MM.1S (cell line): ENCODE measurements at regions not wholly inside any gene's neighbourhood (a gene's known extent, or its start where the extent isn't known, plus 50 kb on each side); places are given as distances from the start of the nearest gene placed in this dataset.

Experiments used
- DNase-seq: peaks from one replicate; pipeline ENCODE4 v3.0.0-alpha.2; 2015
- H2AFZ ChIP-seq: fragments of 300-600 bp; sonication (generic); 2 replicates; pipeline ENCODE4 v1.6.0; 2016; ENCODE audit warnings: antibody characterized with exemption, low read length
- H3F3A ChIP-seq: fragments of 300-600 bp; sonication (generic); 2 replicates; pipeline ENCODE4 v1.6.1; 2016; ENCODE audit warnings: mild to moderate bottlenecking, antibody characterized with exemption, low read length, moderate library complexity, mixed read lengths; ENCODE audit not compliant: insufficient read depth
- H3K27ac ChIP-seq: fragments of 300-600 bp; sonication (generic); 2 replicates; pipeline ENCODE4 v1.5.1; 2016; ENCODE audit warnings: mild to moderate bottlenecking, low read length
- H3K27me3 ChIP-seq: fragments of 300-600 bp; sonication (generic); replicated peaks from 2 replicates; pipeline ENCODE4 v1.6.0; 2016; ENCODE audit warnings: low read length; ENCODE audit not compliant: insufficient read depth
- H3K36me3 ChIP-seq: fragments of 300-600 bp; sonication (generic); replicated peaks from 2 replicates; pipeline ENCODE4 v1.6.1; 2016; ENCODE audit warnings: mild to moderate bottlenecking, low read length, mixed read lengths; ENCODE audit not compliant: insufficient read depth
- H3K4me1 ChIP-seq: fragments of 300-600 bp; sonication (generic); 2 replicates; pipeline ENCODE4 v1.6.1; 2016; ENCODE audit warnings: low read length, mixed read lengths
- H3K4me2 ChIP-seq: fragments of 300-600 bp; sonication (generic); 2 replicates; pipeline ENCODE4 v1.6.0; 2016; ENCODE audit warnings: low read depth, low read length
- H3K4me3 ChIP-seq: fragments of 300-600 bp; sonication (generic); 2 replicates; pipeline ENCODE4 v1.5.1; 2016; ENCODE audit warnings: low read length, mixed read lengths
- H3K79me2 ChIP-seq: fragments of 300-600 bp; sonication (generic); 2 replicates; pipeline ENCODE4 v1.6.1; 2016; ENCODE audit warnings: mixed run types, low read length, mixed read lengths
- H3K9ac ChIP-seq: fragments of 300-600 bp; sonication (generic); 2 replicates; pipeline ENCODE4 v1.6.1; 2016; ENCODE audit warnings: low read length, mixed read lengths
- H3K9me2 ChIP-seq: fragments of 300-600 bp; sonication (generic); replicated peaks from 2 replicates; pipeline ENCODE4 v1.6.1; 2016; ENCODE audit warnings: mild to moderate bottlenecking, low read length, mixed read lengths; ENCODE audit not compliant: insufficient read depth
- H3K9me3 ChIP-seq: fragments of 300-600 bp; sonication (generic); replicated peaks from 2 replicates; pipeline ENCODE4 v1.6.1; 2016; ENCODE audit warnings: mild to moderate bottlenecking, low read length, mixed read lengths; ENCODE audit not compliant: insufficient read depth
- H4K20me1 ChIP-seq: fragments of 300-600 bp; sonication (generic); 2 replicates; pipeline ENCODE4 v1.6.1; 2016; ENCODE audit warnings: mild to moderate bottlenecking, low read length, moderate library complexity, mixed read lengths; ENCODE audit not compliant: insufficient read depth
- EZH2 ChIP-seq: fragments of 300-600 bp; sonication (generic); optimal IDR thresholded peaks from 2 replicates; pipeline ENCODE3; 2017; ENCODE audit warnings: low read depth, mild to moderate bottlenecking, antibody characterized with exemption, low read length, mixed read lengths
- EZH2phosphoT487 ChIP-seq: fragments of 300-600 bp; sonication (generic); IDR thresholded peaks from 2 replicates; pipeline ENCODE4 v1.6.1; 2018; ENCODE audit warnings: antibody characterized with exemption, low read length
- TF ChIP-seq, protein P1 (sequence below): fragments of 300-600 bp; sonication (generic); IDR thresholded peaks from 2 replicates; pipeline ENCODE4 v1.5.1; 2016; ENCODE audit warnings: antibody characterized with exemption, low read length, mixed read lengths

DNA sequence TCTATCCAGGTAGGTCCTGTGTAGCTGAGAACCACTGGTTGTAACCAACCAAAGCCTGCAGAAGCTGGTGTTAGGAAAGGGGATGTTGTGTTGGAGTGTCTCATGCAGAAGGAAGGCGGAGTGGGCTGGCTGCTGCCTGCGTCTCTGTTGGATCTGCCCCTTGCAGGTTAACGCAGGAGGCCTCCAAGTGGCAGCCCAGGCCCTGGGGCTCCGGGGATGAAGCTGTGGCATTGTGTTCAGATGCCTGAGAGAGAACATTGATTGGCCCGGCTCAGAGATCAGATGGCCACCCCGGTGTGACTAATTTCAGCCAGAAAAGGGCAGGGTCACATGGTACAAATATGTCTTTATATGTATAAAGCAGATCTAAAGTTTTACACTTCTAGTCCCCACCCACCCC is 216.0 kb downstream of the GLI2 start:
- H3K79me2 ChIP-seq = no peaks in the 10 kb centered on the region
- H3K4me2 ChIP-seq = no peak overlapping the region
- no peaks in the 10 kb centered on the region for H4K20me1 ChIP-seq
- H3F3A ChIP-seq = no peaks in the 10 kb centered on the region
- H3K27ac ChIP-seq = no peak overlapping the region
- no peaks in the 10 kb centered on the region for H3K36me3 ChIP-seq
- H3K9ac ChIP-seq = no peak overlapping the region
- TF ChIP-seq EZH2phosphoT487 (no peak), EZH2 (no peak)
- TF ChIP-seq, protein P1, sequence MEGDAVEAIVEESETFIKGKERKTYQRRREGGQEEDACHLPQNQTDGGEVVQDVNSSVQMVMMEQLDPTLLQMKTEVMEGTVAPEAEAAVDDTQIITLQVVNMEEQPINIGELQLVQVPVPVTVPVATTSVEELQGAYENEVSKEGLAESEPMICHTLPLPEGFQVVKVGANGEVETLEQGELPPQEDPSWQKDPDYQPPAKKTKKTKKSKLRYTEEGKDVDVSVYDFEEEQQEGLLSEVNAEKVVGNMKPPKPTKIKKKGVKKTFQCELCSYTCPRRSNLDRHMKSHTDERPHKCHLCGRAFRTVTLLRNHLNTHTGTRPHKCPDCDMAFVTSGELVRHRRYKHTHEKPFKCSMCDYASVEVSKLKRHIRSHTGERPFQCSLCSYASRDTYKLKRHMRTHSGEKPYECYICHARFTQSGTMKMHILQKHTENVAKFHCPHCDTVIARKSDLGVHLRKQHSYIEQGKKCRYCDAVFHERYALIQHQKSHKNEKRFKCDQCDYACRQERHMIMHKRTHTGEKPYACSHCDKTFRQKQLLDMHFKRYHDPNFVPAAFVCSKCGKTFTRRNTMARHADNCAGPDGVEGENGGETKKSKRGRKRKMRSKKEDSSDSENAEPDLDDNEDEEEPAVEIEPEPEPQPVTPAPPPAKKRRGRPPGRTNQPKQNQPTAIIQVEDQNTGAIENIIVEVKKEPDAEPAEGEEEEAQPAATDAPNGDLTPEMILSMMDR = no peak
- DNase-seq = no peak
- H2AFZ ChIP-seq = no peak overlapping the region
- no peak overlapping the region for H3K4me3 ChIP-seq
- H3K4me1 ChIP-seq = no peaks in the 10 kb centered on the region
- no peaks in the 10 kb centered on the region for H3K9me3 ChIP-seq
- H3K27me3 ChIP-seq = peaks cover 5% of the 10 kb centered on the region; the same call in 1 of the 2 replicates
- H3K9me2 ChIP-seq = no peaks in the 10 kb centered on the region

DNA sequence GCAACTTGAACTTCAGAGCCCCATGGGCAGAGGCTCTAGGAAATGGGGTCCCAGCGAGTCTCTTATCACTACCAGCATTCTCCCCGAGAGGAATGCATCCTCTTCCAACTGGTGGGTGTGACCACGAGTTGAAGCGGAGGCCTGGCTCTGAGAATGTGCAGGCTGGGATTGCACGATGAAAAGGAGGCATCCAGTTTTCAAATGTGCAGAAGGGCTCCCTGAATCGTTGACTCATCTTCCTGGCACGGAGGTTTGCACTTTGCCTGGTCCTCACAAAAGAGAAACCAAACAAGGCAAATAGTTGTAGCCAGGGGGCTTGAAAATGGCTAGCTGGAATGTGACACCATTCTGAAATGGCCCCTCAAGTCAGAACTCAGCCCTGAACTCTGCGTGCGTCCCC is 216.7 kb downstream of the GLI2 start:
- Histone ChIP-seq H3K9me3 (no peaks in the 10 kb centered on the region), H3K4me3 (no peak overlapping the region), H3K9me2 (no peaks in the 10 kb centered on the region), H3K36me3 (no peaks in the 10 kb centered on the region), H3K9ac (no peak overlapping the region), H4K20me1 (no peaks in the 10 kb centered on the region), H3K4me2 (no peak overlapping the region), H3K79me2 (no peaks in the 10 kb centered on the region), H3K27me3 (peaks cover 5% of the 10 kb centered on the region; the same call in 1 of the 2 replicates), H3F3A (no peaks in the 10 kb centered on the region), H3K27ac (no peak overlapping the region), H3K4me1 (no peaks in the 10 kb centered on the region), H2AFZ (no peak overlapping the region)
- no peak for DNase-seq
- TF ChIP-seq EZH2phosphoT487 (no peak), EZH2 (no peak)
- TF ChIP-seq, protein P1 = no peak

DNA sequence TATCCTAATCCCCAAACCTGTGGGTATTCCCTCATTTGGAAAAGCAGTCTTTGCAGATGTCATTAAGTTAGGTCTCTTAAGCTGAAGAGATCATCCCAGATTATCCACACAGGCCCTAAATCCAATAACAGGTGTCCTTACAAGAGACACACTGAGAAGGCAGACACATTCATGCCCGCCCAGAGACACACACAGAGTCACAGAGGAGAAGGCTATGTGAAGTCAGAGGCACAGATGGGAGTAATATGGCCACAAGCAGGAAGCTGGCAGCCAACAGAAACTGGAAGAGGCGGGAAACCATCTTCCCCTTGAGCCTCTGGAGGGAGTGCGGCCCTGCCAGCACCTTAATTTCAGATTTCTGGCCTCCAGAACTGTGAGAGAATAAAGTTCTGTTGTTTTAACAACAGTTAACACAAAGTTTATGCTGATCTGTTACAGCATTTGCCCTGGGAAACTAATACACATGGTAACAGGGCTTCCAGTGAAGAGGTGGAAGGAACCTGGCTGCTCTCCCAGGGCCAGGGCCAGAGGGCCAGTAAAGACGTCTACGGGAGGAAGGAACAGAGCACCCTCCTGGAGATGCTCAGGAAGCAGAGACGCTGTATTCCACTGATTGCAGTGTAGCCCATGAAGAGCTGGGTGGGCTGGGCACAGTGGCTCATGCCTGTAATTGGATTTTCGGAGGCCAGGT is 217.5 kb downstream of the GLI2 start:
- Histone ChIP-seq H4K20me1 (no peaks in the 10 kb centered on the region), H3F3A (no peaks in the 10 kb centered on the region), H3K4me3 (no peak overlapping the region), H3K79me2 (no peaks in the 10 kb centered on the region), H2AFZ (no peak overlapping the region), H3K4me2 (no peak overlapping the region), H3K27me3 (peaks cover 5% of the 10 kb centered on the region; the same call in 1 of the 2 replicates), H3K9me3 (no peaks in the 10 kb centered on the region), H3K9me2 (no peaks in the 10 kb centered on the region), H3K9ac (no peak overlapping the region), H3K27ac (no peak overlapping the region), H3K36me3 (no peaks in the 10 kb centered on the region), H3K4me1 (no peaks in the 10 kb centered on the region)
- no peak for DNase-seq
- TF ChIP-seq EZH2 = no peak
- no peak for TF ChIP-seq EZH2phosphoT487
- TF ChIP-seq, protein P1 = no peak
